ENCODE measurements at regions not wholly inside any gene's neighbourhood (a gene's known extent, or its start where the extent isn't known, plus 50 kb on each side); places are given as distances from the start of the nearest gene placed in this dataset.

- no peak overlapping the region for H2AK5ac ChIP-seq (ENCODE audit: low read depth, low read length)
- H4K5ac ChIP-seq (ENCODE audit: low read depth, low read length), result no peak overlapping the region
- dilution Hi-C loops (cut with HindIII; ENCODE audit: low sequenced_read_pairs, unreplicated experiment), result no loop called here
- no peak overlapping the region for H3K56ac ChIP-seq (ENCODE audit: extremely low read depth, insufficient read depth, low read length)
- H3K36me3 ChIP-seq (ENCODE audit: control insufficient read depth, insufficient read depth, low read length), result no peaks in the 10 kb centered on the region
- no peak overlapping the region for H3K4me2 ChIP-seq (ENCODE audit: low read depth, low read length)
- no peak for DNase-seq
- H4K20me1 ChIP-seq (ENCODE audit: insufficient read depth, low read length), result no peaks in the 10 kb centered on the region
- intact Hi-C loops (cut with micrococcal nuclease), result no loop called here
- no peak overlapping the region for H3K27ac ChIP-seq (ENCODE audit: insufficient read depth, low read length)
- ChIA-PET CTCF (no interaction called here), POLR2A (ENCODE audit: unreplicated experiment) (no interaction called here)
- H3K27me3 ChIP-seq (ENCODE audit: control insufficient read depth, insufficient read depth, low read length), result no peaks in the 10 kb centered on the region
- H2BK15ac ChIP-seq (ENCODE audit: low read depth, low read length), result no peak overlapping the region
- H4K91ac ChIP-seq (ENCODE audit: insufficient read depth, low read depth, low read length), result no peak overlapping the region
- H4K8ac ChIP-seq (ENCODE audit: low read depth in 2 of 2, low read length in 2 of 2), result no peak overlapping the region
- H3K18ac ChIP-seq (ENCODE audit: low read depth, low read length), result no peak overlapping the region
- no peak overlapping the region for H2BK5ac ChIP-seq (ENCODE audit: low read depth, low read length, poor library complexity, severe bottlenecking)
- no peaks in the 10 kb centered on the region for H3K9me3 ChIP-seq (ENCODE audit: control insufficient read depth, insufficient read depth, low read length)
- in situ Hi-C loops (cut with MboI; ENCODE audit: low sequenced_read_pairs), result no loop called here
- no peak overlapping the region for H3K14ac ChIP-seq (replicated peaks; ENCODE audit: low read depth, low read length)
- H3K4me1 ChIP-seq (ENCODE audit: control insufficient read depth, insufficient read depth, low read length), result no peaks in the 10 kb centered on the region
- no peak overlapping the region for H3K4me3 ChIP-seq (ENCODE audit: insufficient read depth, low read depth, low read length)
- no TSS peak for BruUV-seq (replicated peaks)
- no peaks in the 10 kb centered on the region for H3K79me1 ChIP-seq (ENCODE audit: low read depth in 1 of 2, low read length in 2 of 2)
- no peak overlapping the region for H2BK20ac ChIP-seq (ENCODE audit: low read depth, low read length)
- no peak for ATAC-seq (ENCODE audit: low read depth)
- no peaks in the 10 kb centered on the region for H3K9me1 ChIP-seq (ENCODE audit: insufficient read depth, low read length)
- H2AK9ac ChIP-seq (replicated peaks; ENCODE audit: low read depth, low read length, poor library complexity), result no peak overlapping the region
- WGBS, 2 experiments (ENCODE audit: extremely low coverage in 2 of 2, insufficient read length in 1 of 2), result no CpG with 5 or more reads among the region's 1 CpG
- no peak overlapping the region for H2BK120ac ChIP-seq (ENCODE audit: low read depth, low read length)
- H3K4ac ChIP-seq (ENCODE audit: low read depth, low read length), result no peak overlapping the region
- H3K23ac ChIP-seq (ENCODE audit: low read depth, low read length), result no peak overlapping the region
- TF ChIP-seq USF2 (IDR thresholded peaks at IDR 0.05; ENCODE audit: low read depth, low read length) (no peak), BHLHE40 (IDR thresholded peaks at IDR 0.05; ENCODE audit: low read depth, low read length) (no peak), MAFK (IDR thresholded peaks at IDR 0.05; ENCODE audit: low read depth, low read length) (no peak)
- no peak overlapping the region for H2AFZ ChIP-seq (replicated peaks; ENCODE audit: low read length, poor library complexity)
- no peak overlapping the region for H3K9ac ChIP-seq (ENCODE audit: low read depth, low read length)
Measured at GRCh38 chr5:104295991-104296390, 733.4 kb upstream of the NUDT12 start.

Measured in IMR-90 (cell line).